ENCODE measurements at regions not wholly inside any gene's neighbourhood (a gene's known extent, or its start where the extent isn't known, plus 50 kb on each side); places are given as distances from the start of the nearest gene placed in this dataset.

DNA sequence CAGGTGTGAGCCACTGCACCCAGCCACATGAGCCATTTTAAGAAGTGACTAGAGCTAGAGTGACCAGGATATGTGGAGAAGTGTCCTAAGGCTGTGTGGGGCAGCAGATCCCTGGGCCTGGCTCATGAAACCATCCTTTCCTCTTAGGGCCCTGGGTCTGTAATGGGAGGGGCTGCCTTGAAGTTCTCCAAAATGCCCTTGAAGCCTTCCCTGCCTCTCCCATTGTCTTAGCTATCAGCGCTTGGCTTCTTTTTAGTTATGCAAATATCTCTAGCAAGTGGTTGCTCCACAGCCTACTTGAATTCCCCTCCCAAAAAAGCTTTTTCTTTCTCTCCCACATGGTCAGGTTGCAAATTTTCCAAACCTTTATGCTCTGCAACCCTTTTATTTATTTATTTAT is 112.4 kb upstream of the SPATA16 start:
- TF ChIP-seq RAD21 (IDR thresholded peaks at IDR 0.05; ENCODE audit: low read depth) (no peak), USF1 (IDR thresholded peaks at IDR 0.05) (no peak), FOXM1 (IDR thresholded peaks at IDR 0.05; ENCODE audit: borderline replicate concordance, low read depth) (no peak), TEAD4 (IDR thresholded peaks at IDR 0.05) (no peak), CEBPB (IDR thresholded peaks at IDR 0.05) (no peak), NFIC (IDR thresholded peaks at IDR 0.05) (no peak), CREB1 (IDR thresholded peaks at IDR 0.05; ENCODE audit: low read depth) (no peak), TAF1 (IDR thresholded peaks at IDR 0.05; ENCODE audit: low read depth) (no peak), EP300 (IDR thresholded peaks at IDR 0.05; ENCODE audit: borderline replicate concordance) (no peak), ZBTB7A (IDR thresholded peaks at IDR 0.05; ENCODE audit: low read depth) (no peak), TCF12 (IDR thresholded peaks at IDR 0.05; ENCODE audit: low read depth) (no peak), EGR1 (IDR thresholded peaks at IDR 0.05) (no peak), YY1 (IDR thresholded peaks at IDR 0.05; ENCODE audit: low read depth) (no peak), REST (IDR thresholded peaks at IDR 0.05; ENCODE audit: low read depth) (no peak)
- TF ChIP-seq, protein P1, sequence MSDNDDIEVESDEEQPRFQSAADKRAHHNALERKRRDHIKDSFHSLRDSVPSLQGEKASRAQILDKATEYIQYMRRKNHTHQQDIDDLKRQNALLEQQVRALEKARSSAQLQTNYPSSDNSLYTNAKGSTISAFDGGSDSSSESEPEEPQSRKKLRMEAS (IDR thresholded peaks at IDR 0.05): no peak

GRCh38 chr3:173249457-173249856 is 108.4 kb upstream of the SPATA16 start:
- TF ChIP-seq FOXM1 (IDR thresholded peaks at IDR 0.05; ENCODE audit: borderline replicate concordance, low read depth) (no peak), EP300 (IDR thresholded peaks at IDR 0.05; ENCODE audit: borderline replicate concordance) (no peak), RAD21 (IDR thresholded peaks at IDR 0.05; ENCODE audit: low read depth) (no peak), CREB1 (IDR thresholded peaks at IDR 0.05; ENCODE audit: low read depth) (no peak), EGR1 (IDR thresholded peaks at IDR 0.05) (no peak), CEBPB (IDR thresholded peaks at IDR 0.05) (no peak), TCF12 (IDR thresholded peaks at IDR 0.05; ENCODE audit: low read depth) (no peak), USF1 (IDR thresholded peaks at IDR 0.05) (no peak), TAF1 (IDR thresholded peaks at IDR 0.05; ENCODE audit: low read depth) (no peak), NFIC (IDR thresholded peaks at IDR 0.05) (no peak), YY1 (IDR thresholded peaks at IDR 0.05; ENCODE audit: low read depth) (no peak)
- TF ChIP-seq, protein P1 (IDR thresholded peaks at IDR 0.05): no peak

DNA sequence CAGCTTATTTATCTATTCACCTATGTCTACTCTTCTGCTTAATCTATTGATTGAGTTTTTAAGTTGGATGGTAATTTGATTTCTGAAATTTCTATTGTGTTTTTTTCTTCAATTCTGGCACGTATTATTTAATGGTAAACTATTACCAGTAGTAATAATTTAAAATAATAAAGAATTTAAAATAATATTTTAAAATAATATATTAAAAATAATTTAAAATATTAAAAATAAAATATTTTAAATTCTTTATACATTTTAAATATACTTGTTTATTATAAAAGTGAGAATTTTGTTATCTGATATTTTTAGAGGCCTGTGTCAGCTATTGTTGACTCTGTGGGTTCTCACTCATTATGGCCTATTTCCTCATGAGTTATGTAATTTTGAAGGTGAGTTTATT is 100.7 kb upstream of the SPATA16 start:
- no peak for TF ChIP-seq CEBPB (IDR thresholded peaks at IDR 0.05)
- TF ChIP-seq TEAD4 (IDR thresholded peaks at IDR 0.05): no peak
- TF ChIP-seq EGR1 (IDR thresholded peaks at IDR 0.05): no peak
- TF ChIP-seq, protein P1 (IDR thresholded peaks at IDR 0.05): no peak
- TF ChIP-seq REST (IDR thresholded peaks at IDR 0.05; ENCODE audit: low read depth): no peak
- no peak for TF ChIP-seq TCF12 (IDR thresholded peaks at IDR 0.05; ENCODE audit: low read depth)
- TF ChIP-seq CREB1 (IDR thresholded peaks at IDR 0.05; ENCODE audit: low read depth): no peak
- no peak for TF ChIP-seq EP300 (IDR thresholded peaks at IDR 0.05; ENCODE audit: borderline replicate concordance)
- TF ChIP-seq USF1 (IDR thresholded peaks at IDR 0.05): no peak
- TF ChIP-seq ZBTB7A (IDR thresholded peaks at IDR 0.05; ENCODE audit: low read depth): no peak
- no peak for TF ChIP-seq TAF1 (IDR thresholded peaks at IDR 0.05; ENCODE audit: low read depth)
- no peak for TF ChIP-seq RAD21 (IDR thresholded peaks at IDR 0.05; ENCODE audit: low read depth)
- no peak for TF ChIP-seq NFIC (IDR thresholded peaks at IDR 0.05)
- TF ChIP-seq FOXM1 (IDR thresholded peaks at IDR 0.05; ENCODE audit: borderline replicate concordance, low read depth): no peak
- TF ChIP-seq YY1 (IDR thresholded peaks at IDR 0.05; ENCODE audit: low read depth): no peak

DNA sequence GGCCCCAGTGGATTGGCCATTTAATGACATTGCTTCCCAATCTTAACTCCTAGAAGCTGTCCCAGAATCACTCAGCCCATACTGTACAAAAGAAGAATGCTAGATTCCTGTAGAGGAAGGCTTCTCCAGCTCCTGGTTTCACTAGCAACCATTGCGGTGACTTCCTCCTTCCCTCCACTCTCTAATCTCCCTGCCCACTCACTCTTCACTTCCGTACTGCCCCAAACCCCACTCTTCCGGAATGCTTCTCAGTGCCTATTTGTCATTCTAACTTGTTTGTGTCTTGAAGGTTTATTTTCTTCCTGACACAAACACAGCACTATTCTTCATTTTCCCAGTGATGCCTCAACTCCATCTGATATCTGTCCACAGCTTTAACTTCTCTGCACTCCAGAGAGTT is 97.1 kb upstream of the SPATA16 start:
- TF ChIP-seq REST (IDR thresholded peaks at IDR 0.05; ENCODE audit: low read depth) (no peak), EP300 (IDR thresholded peaks at IDR 0.05; ENCODE audit: borderline replicate concordance) (no peak), YY1 (IDR thresholded peaks at IDR 0.05; ENCODE audit: low read depth) (no peak), RAD21 (IDR thresholded peaks at IDR 0.05; ENCODE audit: low read depth) (no peak), TEAD4 (IDR thresholded peaks at IDR 0.05) (no peak)
